ENCODE measurements at regions not wholly inside any gene's neighbourhood (a gene's known extent, or its start where the extent isn't known, plus 50 kb on each side); places are given as distances from the start of the nearest gene placed in this dataset.

GRCh38 chr9:105979290-105979689 lies 284.9 kb downstream of the TMEM38B start:
- TF ChIP-seq, protein P1, sequence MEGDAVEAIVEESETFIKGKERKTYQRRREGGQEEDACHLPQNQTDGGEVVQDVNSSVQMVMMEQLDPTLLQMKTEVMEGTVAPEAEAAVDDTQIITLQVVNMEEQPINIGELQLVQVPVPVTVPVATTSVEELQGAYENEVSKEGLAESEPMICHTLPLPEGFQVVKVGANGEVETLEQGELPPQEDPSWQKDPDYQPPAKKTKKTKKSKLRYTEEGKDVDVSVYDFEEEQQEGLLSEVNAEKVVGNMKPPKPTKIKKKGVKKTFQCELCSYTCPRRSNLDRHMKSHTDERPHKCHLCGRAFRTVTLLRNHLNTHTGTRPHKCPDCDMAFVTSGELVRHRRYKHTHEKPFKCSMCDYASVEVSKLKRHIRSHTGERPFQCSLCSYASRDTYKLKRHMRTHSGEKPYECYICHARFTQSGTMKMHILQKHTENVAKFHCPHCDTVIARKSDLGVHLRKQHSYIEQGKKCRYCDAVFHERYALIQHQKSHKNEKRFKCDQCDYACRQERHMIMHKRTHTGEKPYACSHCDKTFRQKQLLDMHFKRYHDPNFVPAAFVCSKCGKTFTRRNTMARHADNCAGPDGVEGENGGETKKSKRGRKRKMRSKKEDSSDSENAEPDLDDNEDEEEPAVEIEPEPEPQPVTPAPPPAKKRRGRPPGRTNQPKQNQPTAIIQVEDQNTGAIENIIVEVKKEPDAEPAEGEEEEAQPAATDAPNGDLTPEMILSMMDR (IDR thresholded peaks at IDR 0.05; ENCODE audit: extremely low read depth in 1 of 2, insufficient read depth in 1 of 2, low read depth in 1 of 2, low read length in 2 of 2) = no peak
- TF ChIP-seq MYC (IDR thresholded peaks at IDR 0.05; ENCODE audit: low read depth, low read length) (no peak), POLR2AphosphoS5 (IDR thresholded peaks at IDR 0.05; ENCODE audit: insufficient read depth, low read depth, low read length) (no peak)
